Keratinocyte (primary cell): ENCODE measurements at regions not wholly inside any gene's neighbourhood (a gene's known extent, or its start where the extent isn't known, plus 50 kb on each side); places are given as distances from the start of the nearest gene placed in this dataset.

Source experiments
- DNase-seq: peaks from one replicate; pipeline ENCODE4 v3.0.0-alpha.2; 2011; ENCODE audit warnings: low read depth, missing footprints, low spot score
- FAIRE-seq: peaks from 2 replicates; lab custom pipeline; 2011; peaks lifted over from hg19 to GRCh38; lab: Jason Lieb, UNC
- H2AFZ ChIP-seq: 2 replicates; pipeline ENCODE4 v1.6.0; 2012; ENCODE audit warnings: low read length, control low read depth, inconsistent platforms; ENCODE audit not compliant: control insufficient read depth
- H3K27ac ChIP-seq: 2 replicates; pipeline ENCODE4 v1.5.1; 2011; ENCODE audit warnings: low read length; ENCODE audit not compliant: control insufficient read depth, insufficient read depth
- H3K27me3 ChIP-seq: 3 replicates; pipeline ENCODE4 v1.6.0; 2011; ENCODE audit warnings: low read length; ENCODE audit not compliant: control insufficient read depth, insufficient read depth; ENCODE audit errors: extremely low read depth
- H3K36me3 ChIP-seq, 2 experiments: 2 replicates in 1 of 2; 3 replicates in 1 of 2; pipeline ENCODE4 v1.5.1; 2011; ENCODE audit warnings: low read length in 2 of 2, mild to moderate bottlenecking in 1 of 2; ENCODE audit not compliant: control insufficient read depth in 2 of 2, insufficient read depth in 2 of 2; ENCODE audit errors: extremely low read depth in 1 of 2
- H3K4me1 ChIP-seq: 3 replicates; pipeline ENCODE4 v1.5.1; 2011; ENCODE audit warnings: low read length; ENCODE audit not compliant: control insufficient read depth, insufficient read depth; ENCODE audit errors: extremely low read depth
- H3K4me2 ChIP-seq: 3 replicates; pipeline ENCODE4 v1.6.0; 2011; ENCODE audit warnings: low read depth, low read length; ENCODE audit not compliant: control insufficient read depth, insufficient read depth; ENCODE audit errors: extremely low read depth
- H3K4me3 ChIP-seq, 3 experiments: fragments of 200-600 bp in 1 of 3; sonication (generic) in 1 of 3; 2 replicates in 2 of 3; 3 replicates in 1 of 3; pipeline ENCODE4 v1.5.1; 2011 to 2016; ENCODE audit warnings: low read length in 3 of 3, mild to moderate bottlenecking in 3 of 3, control low read depth in 2 of 3, inconsistent platforms in 1 of 3, low read depth in 1 of 3, mixed read lengths in 1 of 3, mixed run types in 1 of 3, moderate library complexity in 1 of 3; ENCODE audit not compliant: control insufficient read depth in 2 of 3, insufficient read depth in 2 of 3; ENCODE audit errors: extremely low read depth in 1 of 3
- H3K79me2 ChIP-seq: 2 replicates; pipeline ENCODE4 v1.6.0; 2012; ENCODE audit warnings: low read length; ENCODE audit not compliant: control insufficient read depth, insufficient read depth
- H3K9ac ChIP-seq: 3 replicates; pipeline ENCODE4 v1.6.0; 2011; ENCODE audit warnings: low read length; ENCODE audit not compliant: control insufficient read depth, insufficient read depth; ENCODE audit errors: extremely low read depth
- H3K9me1 ChIP-seq: 3 replicates; pipeline ENCODE4 v1.6.0; 2011; ENCODE audit warnings: low read length; ENCODE audit not compliant: control insufficient read depth, insufficient read depth; ENCODE audit errors: extremely low read depth
- H3K9me3 ChIP-seq: 2 replicates; pipeline ENCODE4 v1.5.1; 2012; ENCODE audit warnings: low read depth, low read length; ENCODE audit not compliant: control insufficient read depth
- H4K20me1 ChIP-seq: 3 replicates; pipeline ENCODE4 v1.6.0; 2011; ENCODE audit warnings: low read length; ENCODE audit not compliant: control insufficient read depth, insufficient read depth; ENCODE audit errors: extremely low read depth
- CTCF ChIP-seq, 3 experiments: IDR thresholded peaks in 1 of 3; conservative IDR thresholded peaks in 1 of 3; optimal IDR thresholded peaks in 1 of 3; 2 replicates in 2 of 3; 3 replicates in 1 of 3; pipeline versions ENCODE3 to v1.5.1; 2011; ENCODE audit warnings: low read length in 3 of 3, mild to moderate bottlenecking in 3 of 3, moderate library complexity in 2 of 3, control low read depth in 1 of 3, inconsistent platforms in 1 of 3; ENCODE audit not compliant: insufficient read depth in 2 of 3; ENCODE audit errors: extremely low read depth in 1 of 3
- EZH2 ChIP-seq: IDR thresholded peaks from one replicate; pipeline ENCODE4 v1.6.1; 2012; ENCODE audit warnings: inconsistent platforms, mild to moderate bottlenecking, low read length, moderate library complexity
- dilution Hi-C: fragments of 300-500 bp; cut with MboI; formaldehyde crosslinking; loops from one replicate; pipeline ENCODE4 v1.7.0; 2020; ENCODE audit warnings: low sequenced_read_pairs; ENCODE audit not compliant: extremely low pct_ligation_motif_present

GRCh38 chr4:116878280-116878679 lies 207.1 kb downstream of the TRAM1L1 start:
- no peaks in the 10 kb centered on the region for H4K20me1 ChIP-seq
- dilution Hi-C loops, result no loop called here
- H3K4me2 ChIP-seq, result no peak overlapping the region
- no peaks in the 10 kb centered on the region for H3K9me1 ChIP-seq
- no peak for TF ChIP-seq EZH2
- no peak for TF ChIP-seq CTCF (optimal IDR thresholded peaks at IDR 0.05 in 1 of 3, IDR thresholded peaks at IDR 0.05 in 1 of 3, conservative IDR thresholded peaks at IDR 0.05 in 1 of 3; ENCODE audit: extremely low read depth in 1 of 3, insufficient read depth in 2 of 3, low read length in 3 of 3)
- DNase-seq, result no peak
- H3K36me3 ChIP-seq, result no peaks in the 10 kb centered on the region
- no peaks in the 10 kb centered on the region for H3K9me3 ChIP-seq
- H3K9ac ChIP-seq, result no peak overlapping the region
- no peak overlapping the region for H3K4me3 ChIP-seq
- no peaks in the 10 kb centered on the region for H3K4me1 ChIP-seq
- no peaks in the 10 kb centered on the region for H3K27me3 ChIP-seq
- no peak overlapping the region for H3K27ac ChIP-seq
- FAIRE-seq, result no peak
- H2AFZ ChIP-seq, result no peak overlapping the region
- H3K79me2 ChIP-seq, result no peaks in the 10 kb centered on the region

GRCh38 chr4:116877069-116877468 lies 208.3 kb downstream of the TRAM1L1 start:
- H3K79me2 ChIP-seq, result no peaks in the 10 kb centered on the region
- dilution Hi-C loops, result no loop called here
- H3K36me3 ChIP-seq, result no peaks in the 10 kb centered on the region
- no peak overlapping the region for H2AFZ ChIP-seq
- no peaks in the 10 kb centered on the region for H3K27me3 ChIP-seq
- no peaks in the 10 kb centered on the region for H4K20me1 ChIP-seq
- TF ChIP-seq EZH2 (no peak), CTCF (optimal IDR thresholded peaks at IDR 0.05 in 1 of 3, IDR thresholded peaks at IDR 0.05 in 1 of 3, conservative IDR thresholded peaks at IDR 0.05 in 1 of 3; ENCODE audit: extremely low read depth in 1 of 3, insufficient read depth in 2 of 3, low read length in 3 of 3) (no peak)
- no peak overlapping the region for H3K4me3 ChIP-seq
- H3K4me1 ChIP-seq, result no peaks in the 10 kb centered on the region
- no peak overlapping the region for H3K4me2 ChIP-seq
- H3K9ac ChIP-seq, result no peak overlapping the region
- H3K9me1 ChIP-seq, result no peaks in the 10 kb centered on the region
- DNase-seq (no peak), FAIRE-seq (no peak)
- H3K27ac ChIP-seq, result no peak overlapping the region
- no peaks in the 10 kb centered on the region for H3K9me3 ChIP-seq
